T-cell (primary cell): ENCODE measurements at regions not wholly inside any gene's neighbourhood (a gene's known extent, or its start where the extent isn't known, plus 50 kb on each side); places are given as distances from the start of the nearest gene placed in this dataset.

Experiments
- ATAC-seq, 4 experiments: fragments of 200-7000 bp in 3 of 4; fragments of 150-1000 bp in 1 of 4; cut with Tn5 transposase; replicated peaks in 1 of 4; 1 replicate in 3 of 4; 2 replicates in 1 of 4; pipeline ENCODE4 v1.10.0; 2021; ENCODE audit warnings: moderate library complexity in 3 of 4, mild to moderate bottlenecking in 2 of 4, moderate number of reproducible peaks in 1 of 4
- CTCF ChIA-PET, 2 donors: fragments of 300-600 bp; sonication (Branson Sonifier 250); formaldehyde crosslinking; loops; one replicate each; lab custom pipeline; 2022; ENCODE audit warnings: antibody characterized with exemption in 2 of 2; lab: Charles Lee
- POLR2A ChIA-PET, 2 donors: fragments of 300-600 bp; sonication (Branson Sonifier 250); formaldehyde crosslinking; loops; one replicate each; lab custom pipeline; 2022; ENCODE audit warnings: antibody characterized with exemption in 2 of 2; lab: Charles Lee
- DNase-seq, 35 experiments: peaks; one replicate each; pipeline versions ENCODE4 v3.0.0 to v3.0.0-alpha.2; 2013 to 2023
- H3K27ac ChIP-seq: one replicate; pipeline ENCODE4 v1.5.1; 2013; ENCODE audit warnings: low read length
- H3K27me3 ChIP-seq, 2 experiments: replicated peaks in 1 of 2; 1 replicate in 1 of 2; 2 replicates in 1 of 2; pipeline versions ENCODE4 v1.6.1 to v1.7.0; 2013; ENCODE audit warnings: low read length in 1 of 2, mixed read lengths in 1 of 2; ENCODE audit not compliant: control insufficient read depth in 2 of 2, insufficient read depth in 2 of 2; ENCODE audit errors: extremely low read depth in 1 of 2
- H3K36me3 ChIP-seq, 2 donors: 1 replicate in 1 of 2; 2 replicates in 1 of 2; pipeline versions ENCODE4 v1.6.1 to v1.7.0; 2013; ENCODE audit warnings: low read length in 1 of 2; ENCODE audit not compliant: control insufficient read depth in 2 of 2, insufficient read depth in 1 of 2; ENCODE audit errors: extremely low read depth in 1 of 2
- H3K4me1 ChIP-seq, 2 experiments: 1 replicate in 1 of 2; 2 replicates in 1 of 2; pipeline versions ENCODE4 v1.6.1 to v1.7.0; 2013; ENCODE audit warnings: low read length in 2 of 2, mixed read lengths in 1 of 2; ENCODE audit not compliant: insufficient read depth in 2 of 2, control insufficient read depth in 1 of 2; ENCODE audit errors: extremely low read depth in 1 of 2
- H3K4me3 ChIP-seq, 2 donors: 1 replicate in 1 of 2; 2 replicates in 1 of 2; pipeline versions ENCODE4 v1.5.1 to v1.7.0; 2013; ENCODE audit warnings: mild to moderate bottlenecking in 2 of 2, low read length in 1 of 2, moderate library complexity in 1 of 2; ENCODE audit not compliant: control insufficient read depth in 1 of 2; ENCODE audit errors: extremely low read depth in 1 of 2
- H3K9me3 ChIP-seq: 2 replicates; pipeline ENCODE4 v1.7.0; 2013
- H3K27ac Mint-ChIP-seq, 2 donors: one replicate each; pipeline ENCODE4 v1.8.0; 2020 to 2021; ENCODE audit warnings: mild to moderate bottlenecking in 2 of 2, mixed read lengths in 2 of 2
- H3K27me3 Mint-ChIP-seq, 2 donors: one replicate each; pipeline ENCODE4 v1.8.0; 2021 to 2022; ENCODE audit warnings: mixed read lengths in 2 of 2
- H3K36me3 Mint-ChIP-seq: one replicate; pipeline ENCODE4 v1.8.0; 2021; ENCODE audit warnings: mixed read lengths
- H3K4me1 Mint-ChIP-seq, 3 donors: one replicate each; pipeline ENCODE4 v1.8.0; 2020 to 2022; ENCODE audit warnings: mixed read lengths in 3 of 3, mild to moderate bottlenecking in 1 of 3
- H3K4me3 Mint-ChIP-seq, 3 donors: one replicate each; pipeline ENCODE4 v1.8.0; 2020 to 2022; ENCODE audit warnings: mild to moderate bottlenecking in 3 of 3, mixed read lengths in 3 of 3, moderate library complexity in 3 of 3
- H3K9me3 Mint-ChIP-seq, 3 donors: one replicate each; pipeline ENCODE4 v1.8.0; 2020 to 2022; ENCODE audit warnings: mixed read lengths in 3 of 3
- WGBS: methylation state at CpG from one replicate; pipeline ENCODE4 v1.1.5; 2013; ENCODE audit warnings: missing lambda C conversion rate; ENCODE audit not compliant: insufficient coverage; 5-methylcytosine and 5-hydroxymethylcytosine counted together

GRCh38 chr13:33891196-33891742, 73.3 kb downstream of the RFC3 start:
- H3K9me3 Mint-ChIP-seq: peaks cover 20 to 40% (median 32%) of the 10 kb centered on the region in 3 donors

GRCh38 chr13:33893559-33893958, 75.6 kb downstream of the RFC3 start:
- no peaks in the 10 kb centered on the region for H3K4me1 ChIP-seq
- Mint-ChIP-seq H3K27me3 (no peaks in the 10 kb centered on the region), H3K4me3 (no peak overlapping the region), H3K4me1 (no peaks in the 10 kb centered on the region), H3K9me3 (peaks cover 24 to 60% (median 35%) of the 10 kb centered on the region in 3 donors), H3K27ac (no peak overlapping the region), H3K36me3 (peaks cover 20% of the 10 kb centered on the region)
- ATAC-seq: no peak
- no peak for DNase-seq
- H3K9me3 ChIP-seq: peaks cover 2% of the 10 kb centered on the region
- CTCF ChIA-PET: no interaction called here
- H3K27me3 ChIP-seq: no peaks in the 10 kb centered on the region
- peaks cover 0 to 4% of the 10 kb centered on the region in 2 donors for H3K36me3 ChIP-seq
- H3K27ac ChIP-seq: no peak overlapping the region
- no peak overlapping the region for H3K4me3 ChIP-seq
- POLR2A ChIA-PET: no interaction called here

More at GRCh38 chr13:33891196-33891742, 73.3 kb downstream of the RFC3 start:
- Mint-ChIP-seq H3K4me3 (no peak overlapping the region), H3K36me3 (peaks cover 20% of the 10 kb centered on the region), H3K27ac (no peak overlapping the region), H3K27me3 (no peaks in the 10 kb centered on the region), H3K4me1 (no peaks in the 10 kb centered on the region)
- Histone ChIP-seq H3K4me1 (no peaks in the 10 kb centered on the region), H3K27ac (no peak overlapping the region), H3K27me3 (no peaks in the 10 kb centered on the region), H3K9me3 (peaks cover 2% of the 10 kb centered on the region), H3K4me3 (no peak overlapping the region), H3K36me3 (peaks cover 0 to 4% of the 10 kb centered on the region in 2 donors)
- DNase-seq (no peak), ATAC-seq (no peak)
- ChIA-PET CTCF (no interaction called here), POLR2A (no interaction called here)

- Mint-ChIP-seq H3K9me3 (peaks cover 7 to 22% (median 11%) of the 10 kb centered on the region in 3 donors), H3K27me3 (no peaks in the 10 kb centered on the region), H3K4me3 (no peak overlapping the region), H3K27ac (no peak overlapping the region), H3K4me1 (no peaks in the 10 kb centered on the region), H3K36me3 (no peaks in the 10 kb centered on the region)
- DNase-seq (no peak), ATAC-seq (no peak)
- no peaks in the 10 kb centered on the region for H3K9me3 ChIP-seq
- H3K4me3 ChIP-seq: no peak overlapping the region
- H3K4me1 ChIP-seq: no peaks in the 10 kb centered on the region
- H3K27me3 ChIP-seq: no peaks in the 10 kb centered on the region
- 90% methylated on average over 8 of the region's 8 CpGs for WGBS
- POLR2A ChIA-PET: no interaction called here
- H3K27ac ChIP-seq: no peak overlapping the region
- CTCF ChIA-PET: no interaction called here
- H3K36me3 ChIP-seq: no peaks in the 10 kb centered on the region
These were observed 86.5 kb downstream of the RFC3 start for GRCh38 chr13:33904431-33904830.

DNA sequence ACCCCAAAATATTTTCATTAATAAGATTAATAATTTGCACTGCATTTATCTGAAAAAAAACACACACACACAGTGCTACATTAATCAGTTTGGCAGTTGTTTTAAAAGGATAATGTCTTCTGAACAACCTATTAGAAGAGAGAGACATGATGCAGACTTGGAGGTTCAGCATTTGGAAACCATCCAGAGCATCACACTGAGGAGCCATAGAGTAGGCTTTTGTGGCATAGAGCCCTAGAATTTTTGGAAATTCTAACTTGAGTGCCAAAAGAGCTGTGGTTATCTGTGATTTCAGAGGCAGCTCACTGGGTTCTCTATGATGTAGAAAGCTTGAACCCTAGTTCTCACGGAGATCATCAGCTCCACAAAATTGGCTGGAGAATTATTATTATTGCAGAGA, 90.2 kb downstream of the RFC3 start:
- Histone ChIP-seq H3K27me3 (no peaks in the 10 kb centered on the region), H3K36me3 (no peaks in the 10 kb centered on the region), H3K4me3 (no peak overlapping the region), H3K27ac (no peak overlapping the region), H3K9me3 (no peaks in the 10 kb centered on the region), H3K4me1 (no peaks in the 10 kb centered on the region)
- 100% methylated on average over 1 of the region's 1 CpG for WGBS
- Mint-ChIP-seq H3K27me3 (no peaks in the 10 kb centered on the region), H3K36me3 (no peaks in the 10 kb centered on the region), H3K4me1 (no peaks in the 10 kb centered on the region), H3K4me3 (no peak overlapping the region), H3K9me3 (no peaks in the 10 kb centered on the region), H3K27ac (no peak overlapping the region)
- no peak for ATAC-seq
- DNase-seq: no peak
- POLR2A ChIA-PET: no interaction called here
- CTCF ChIA-PET: no interaction called here

- WGBS: 93% methylated on average over 1 of the region's 1 CpG
- POLR2A ChIA-PET: no interaction called here
- CTCF ChIA-PET: no interaction called here
These were observed 92.3 kb downstream of the RFC3 start for GRCh38 chr13:33910255-33910654.

DNA sequence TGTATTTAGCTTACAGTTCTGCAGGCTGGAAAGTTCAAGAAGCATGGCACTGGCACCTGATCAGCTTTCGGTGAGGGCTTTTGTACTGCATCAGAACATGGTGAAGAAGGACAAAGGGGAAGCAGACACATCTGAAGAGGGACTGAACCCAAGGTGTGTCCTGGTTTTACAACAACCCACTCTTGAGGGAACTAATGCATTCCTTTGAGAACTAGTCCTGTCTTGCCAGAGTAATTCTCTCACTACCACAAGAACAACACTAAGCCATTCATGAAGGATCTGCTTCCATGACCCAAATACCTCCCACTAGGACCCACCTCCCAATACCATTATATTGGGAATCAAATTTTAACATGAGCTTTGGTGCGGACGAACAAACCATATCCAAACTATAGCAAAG, 93.6 kb downstream of the RFC3 start:
- no peaks in the 10 kb centered on the region for H3K36me3 ChIP-seq
- no peaks in the 10 kb centered on the region for H3K27me3 Mint-ChIP-seq
- POLR2A ChIA-PET: no interaction called here
- no peak overlapping the region for H3K27ac Mint-ChIP-seq
- no peak overlapping the region for H3K27ac ChIP-seq
- ATAC-seq: no peak
- no peaks in the 10 kb centered on the region for H3K9me3 ChIP-seq
- H3K36me3 Mint-ChIP-seq: no peaks in the 10 kb centered on the region
- H3K4me3 Mint-ChIP-seq: no peak overlapping the region
- H3K27me3 ChIP-seq: no peaks in the 10 kb centered on the region
- H3K4me3 ChIP-seq: no peak overlapping the region
- no peaks in the 10 kb centered on the region for H3K4me1 Mint-ChIP-seq
- no peaks in the 10 kb centered on the region for H3K9me3 Mint-ChIP-seq
- no peak for DNase-seq
- CTCF ChIA-PET: no interaction called here
- no peaks in the 10 kb centered on the region for H3K4me1 ChIP-seq
- 88% methylated on average over 1 of the region's 3 CpGs for WGBS

More at GRCh38 chr13:33910255-33910654, 92.3 kb downstream of the RFC3 start:
- Histone ChIP-seq H3K27me3 (no peaks in the 10 kb centered on the region), H3K4me1 (no peaks in the 10 kb centered on the region), H3K9me3 (no peaks in the 10 kb centered on the region), H3K27ac (no peak overlapping the region), H3K36me3 (no peaks in the 10 kb centered on the region), H3K4me3 (no peak overlapping the region)
- H3K4me1 Mint-ChIP-seq: no peaks in the 10 kb centered on the region
- no peak overlapping the region for H3K27ac Mint-ChIP-seq
- H3K9me3 Mint-ChIP-seq: no peaks in the 10 kb centered on the region
- no peak for ATAC-seq
- H3K27me3 Mint-ChIP-seq: no peaks in the 10 kb centered on the region
- no peak for DNase-seq
- H3K4me3 Mint-ChIP-seq: no peak overlapping the region
- no peaks in the 10 kb centered on the region for H3K36me3 Mint-ChIP-seq

DNA sequence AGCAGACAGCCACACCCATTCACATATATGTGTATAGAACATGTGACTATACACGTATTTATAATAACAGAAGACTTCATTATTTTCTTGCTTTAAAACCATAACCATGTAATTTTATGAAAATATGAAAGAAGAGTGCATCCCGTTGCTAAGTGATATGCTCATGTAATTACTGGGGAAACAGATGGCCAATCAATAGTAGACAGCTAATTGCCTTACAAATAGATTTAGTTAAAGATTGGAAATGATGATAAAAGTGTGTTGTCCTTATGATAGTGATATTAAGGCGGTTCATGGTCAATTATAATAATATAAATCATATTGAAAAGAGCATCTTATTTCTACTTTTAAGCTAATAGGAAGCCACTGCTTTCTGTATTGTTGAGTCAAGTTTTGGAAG, 95.9 kb downstream of the RFC3 start:
- ChIA-PET CTCF (no interaction called here), POLR2A (no interaction called here)
- Histone ChIP-seq H3K4me1 (no peaks in the 10 kb centered on the region), H3K36me3 (no peaks in the 10 kb centered on the region), H3K27me3 (no peaks in the 10 kb centered on the region), H3K9me3 (no peaks in the 10 kb centered on the region), H3K4me3 (no peak overlapping the region), H3K27ac (no peak overlapping the region)
- Mint-ChIP-seq H3K4me3 (no peak overlapping the region), H3K9me3 (no peaks in the 10 kb centered on the region), H3K27me3 (no peaks in the 10 kb centered on the region), H3K27ac (no peak overlapping the region), H3K36me3 (no peaks in the 10 kb centered on the region), H3K4me1 (no peaks in the 10 kb centered on the region)
- WGBS: no CpG with 5 or more reads among the region's 3 CpGs
- ATAC-seq: no peak
- DNase-seq: no peak
